Sigmoid colon (tissue), 4 donors: ENCODE measurements at regions not wholly inside any gene's neighbourhood (a gene's known extent, or its start where the extent isn't known, plus 50 kb on each side); places are given as distances from the start of the nearest gene placed in this dataset.
"Not testable (repeated sequence)": the region's sequence is repeated elsewhere in the genome, so short reads cannot be mapped to it uniquely, and the experiment has no call there.

Source experiments
- CTCF ChIP-seq, 4 experiments: fragments of 450-650 bp in 3 of 4; fragments of 200-600 bp in 1 of 4; IDR thresholded peaks; one replicate each; pipeline ENCODE4 v1.5.1; 2016 to 2019; ENCODE audit warnings: antibody characterized with exemption in 4 of 4, mild to moderate bottlenecking in 3 of 4, moderate library complexity in 2 of 4
- POLR2AphosphoS5 ChIP-seq, 4 donors: sonication (generic); formaldehyde crosslinking; IDR thresholded peaks; one replicate each; pipeline ENCODE4 v1.6.1; 2017; ENCODE audit warnings: antibody characterized with exemption in 4 of 4

- not testable (repeated sequence) for TF ChIP-seq CTCF, POLR2AphosphoS5 (IDR thresholded peaks at IDR 0.05)
These were observed 2028.6 kb upstream of the PCDH20 start for GRCh38 chr13:63444225-63444624.
